ENCODE measurements at regions not wholly inside any gene's neighbourhood (a gene's known extent, or its start where the extent isn't known, plus 50 kb on each side); places are given as distances from the start of the nearest gene placed in this dataset.

DNA sequence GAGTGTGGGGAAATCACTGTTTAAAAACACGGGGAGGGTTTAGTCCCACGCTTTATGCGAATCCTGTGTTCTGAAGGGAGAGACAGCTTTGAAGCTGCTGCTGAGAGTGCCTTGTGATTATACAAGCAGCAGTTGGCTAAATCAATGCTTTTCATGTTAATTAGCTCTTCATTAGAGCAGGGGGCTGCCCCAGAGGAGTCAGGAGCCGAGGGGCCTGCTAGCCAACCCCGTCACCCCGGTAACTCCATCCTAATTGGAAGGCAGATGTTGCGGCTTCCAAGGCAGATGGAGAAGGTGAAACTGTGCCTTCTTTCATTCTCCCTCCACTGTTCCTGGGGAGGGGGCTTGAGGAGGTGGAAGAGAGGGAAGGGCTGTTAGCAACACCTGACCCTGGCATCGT lies 92.4 kb upstream of the ANKRD34C start:
- Histone ChIP-seq H3K79me2 (ENCODE audit: insufficient read depth) (no peaks in the 10 kb centered on the region), H2AFZ (ENCODE audit: low read depth) (no peak overlapping the region), H3K4me1 (ENCODE audit: control insufficient read depth in 1 of 2, insufficient read depth in 2 of 2, low read depth in 1 of 2, low read length in 1 of 2) (no peaks in the 10 kb centered on the region; a peak in 1 of 4 replicates), H3K9me2 (no peaks in the 10 kb centered on the region), H3F3A (replicated peaks; ENCODE audit: insufficient read depth) (no peaks in the 10 kb centered on the region), H3K27ac (ENCODE audit: low read depth in 2 of 2, low read length in 1 of 2) (no peak overlapping the region), H4K20me1 (ENCODE audit: insufficient read depth) (no peaks in the 10 kb centered on the region), H3K27me3 (ENCODE audit: insufficient read depth) (0 out of 2 replicates have a peak, but pooled peaks cover 5% of the 10 kb centered on the region), H3K36me3 (replicated peaks in 1 of 2; ENCODE audit: control insufficient read depth in 1 of 2, insufficient read depth in 2 of 2, low read length in 1 of 2) (no peaks in the 10 kb centered on the region), H3K4me3 (ENCODE audit: low read depth in 2 of 2, low read length in 1 of 2) (no peak overlapping the region), H3K9me3 (no peaks in the 10 kb centered on the region), H3K9ac (no peak overlapping the region), H3K4me2 (no peak overlapping the region)
- no peak for DNase-seq
- ChIA-PET POLR2A (no interaction called here), CTCF (interaction anchor here (0.6 to 22.9 kb wide), 3 partner anchors 60 to 204 kb away, joined by 4 to 629 read pairs (median 4); no protein-coding TSS in a partner anchor)
- WGBS (ENCODE audit: low lambda C conversion rate), result 59% methylated on average over 8 of the region's 8 CpGs
- TF ChIP-seq RFX5 (IDR thresholded peaks at IDR 0.05; ENCODE audit: low read length) (no peak), CTCF (IDR thresholded peaks at IDR 0.05) (no peak), SMC3 (IDR thresholded peaks at IDR 0.05; ENCODE audit: low read depth, low read length) (no peak), MEF2A (IDR thresholded peaks at IDR 0.05; ENCODE audit: borderline replicate concordance, low read depth) (no peak), NFIC (IDR thresholded peaks at IDR 0.05; ENCODE audit: borderline replicate concordance) (no peak), RAD21 (IDR thresholded peaks at IDR 0.05; ENCODE audit: low read length) (no peak), POLR2AphosphoS5 (IDR thresholded peaks at IDR 0.05; ENCODE audit: low read depth, low read length) (no peak), PBX3 (IDR thresholded peaks at IDR 0.05) (no peak), CHD2 (IDR thresholded peaks at IDR 0.05; ENCODE audit: low read length, partially characterized antibody) (no peak), MXI1 (IDR thresholded peaks at IDR 0.05; ENCODE audit: low read depth, low read length) (no peak), FOXM1 (IDR thresholded peaks at IDR 0.05; ENCODE audit: low read depth) (no peak), RXRA (IDR thresholded peaks at IDR 0.05; ENCODE audit: borderline replicate concordance, low read depth) (no peak), JUND (IDR thresholded peaks at IDR 0.05) (no peak), TEAD4 (IDR thresholded peaks at IDR 0.05; ENCODE audit: borderline replicate concordance, insufficient read depth) (no peak), RCOR1 (IDR thresholded peaks at IDR 0.05; ENCODE audit: low read length) (no peak), NRF1 (IDR thresholded peaks at IDR 0.05; ENCODE audit: low read depth, low read length) (no peak), TCF12 (IDR thresholded peaks at IDR 0.05) (no peak), EZH2phosphoT487 (IDR thresholded peaks at IDR 0.05; ENCODE audit: borderline replicate concordance, low read depth) (no peak)

- H3K27me3 ChIP-seq (ENCODE audit: insufficient read depth), result 0 out of 2 replicates have a peak, but pooled peaks cover 5% of the 10 kb centered on the region
- no peak overlapping the region for H3K9ac ChIP-seq
- CTCF ChIA-PET, result interaction anchor here (5.1 to 22.9 kb wide), 3 partner anchors 15 to 278 kb away, joined by 53 to 629 read pairs (median 90); no protein-coding TSS in a partner anchor
- no peak overlapping the region for H3K4me2 ChIP-seq
- no peak overlapping the region for H2AFZ ChIP-seq (ENCODE audit: low read depth)
- no peaks in the 10 kb centered on the region for H3F3A ChIP-seq (replicated peaks; ENCODE audit: insufficient read depth)
- no peaks in the 10 kb centered on the region for H3K9me2 ChIP-seq
- no peaks in the 10 kb centered on the region for H3K9me3 ChIP-seq
- no peaks in the 10 kb centered on the region for H3K36me3 ChIP-seq (replicated peaks in 1 of 2; ENCODE audit: control insufficient read depth in 1 of 2, insufficient read depth in 2 of 2, low read length in 1 of 2)
- H4K20me1 ChIP-seq (ENCODE audit: insufficient read depth), result no peaks in the 10 kb centered on the region
- no peaks in the 10 kb centered on the region; a peak in 1 of 4 replicates for H3K4me1 ChIP-seq (ENCODE audit: control insufficient read depth in 1 of 2, insufficient read depth in 2 of 2, low read depth in 1 of 2, low read length in 1 of 2)
- no peak for DNase-seq
- no peak overlapping the region for H3K27ac ChIP-seq (ENCODE audit: low read depth in 2 of 2, low read length in 1 of 2)
- WGBS (ENCODE audit: low lambda C conversion rate), result 67% methylated on average over 8 of the region's 8 CpGs
- no peak overlapping the region for H3K4me3 ChIP-seq (ENCODE audit: low read depth in 2 of 2, low read length in 1 of 2)
- POLR2A ChIA-PET, result no interaction called here
- H3K79me2 ChIP-seq (ENCODE audit: insufficient read depth), result no peaks in the 10 kb centered on the region
- TF ChIP-seq, protein P1, sequence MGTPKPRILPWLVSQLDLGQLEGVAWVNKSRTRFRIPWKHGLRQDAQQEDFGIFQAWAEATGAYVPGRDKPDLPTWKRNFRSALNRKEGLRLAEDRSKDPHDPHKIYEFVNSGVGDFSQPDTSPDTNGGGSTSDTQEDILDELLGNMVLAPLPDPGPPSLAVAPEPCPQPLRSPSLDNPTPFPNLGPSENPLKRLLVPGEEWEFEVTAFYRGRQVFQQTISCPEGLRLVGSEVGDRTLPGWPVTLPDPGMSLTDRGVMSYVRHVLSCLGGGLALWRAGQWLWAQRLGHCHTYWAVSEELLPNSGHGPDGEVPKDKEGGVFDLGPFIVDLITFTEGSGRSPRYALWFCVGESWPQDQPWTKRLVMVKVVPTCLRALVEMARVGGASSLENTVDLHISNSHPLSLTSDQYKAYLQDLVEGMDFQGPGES (IDR thresholded peaks at IDR 0.05; ENCODE audit: low read depth, low read length), result no peak
- TF ChIP-seq, protein P2, sequence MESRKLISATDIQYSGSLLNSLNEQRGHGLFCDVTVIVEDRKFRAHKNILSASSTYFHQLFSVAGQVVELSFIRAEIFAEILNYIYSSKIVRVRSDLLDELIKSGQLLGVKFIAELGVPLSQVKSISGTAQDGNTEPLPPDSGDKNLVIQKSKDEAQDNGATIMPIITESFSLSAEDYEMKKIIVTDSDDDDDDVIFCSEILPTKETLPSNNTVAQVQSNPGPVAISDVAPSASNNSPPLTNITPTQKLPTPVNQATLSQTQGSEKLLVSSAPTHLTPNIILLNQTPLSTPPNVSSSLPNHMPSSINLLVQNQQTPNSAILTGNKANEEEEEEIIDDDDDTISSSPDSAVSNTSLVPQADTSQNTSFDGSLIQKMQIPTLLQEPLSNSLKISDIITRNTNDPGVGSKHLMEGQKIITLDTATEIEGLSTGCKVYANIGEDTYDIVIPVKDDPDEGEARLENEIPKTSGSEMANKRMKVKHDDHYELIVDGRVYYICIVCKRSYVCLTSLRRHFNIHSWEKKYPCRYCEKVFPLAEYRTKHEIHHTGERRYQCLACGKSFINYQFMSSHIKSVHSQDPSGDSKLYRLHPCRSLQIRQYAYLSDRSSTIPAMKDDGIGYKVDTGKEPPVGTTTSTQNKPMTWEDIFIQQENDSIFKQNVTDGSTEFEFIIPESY (IDR thresholded peaks at IDR 0.05; ENCODE audit: borderline replicate concordance, low read depth), result no peak
- TF ChIP-seq TEAD4 (IDR thresholded peaks at IDR 0.05; ENCODE audit: borderline replicate concordance, insufficient read depth), result no peak
- TF ChIP-seq GATA2 (CRISPR knock-in tag; IDR thresholded peaks at IDR 0.05), result no peak
- TF ChIP-seq YY1 (IDR thresholded peaks at IDR 0.05; ENCODE audit: low read depth), result no peak
- no peak for TF ChIP-seq JUND (IDR thresholded peaks at IDR 0.05)
- no peak for TF ChIP-seq SIN3A (IDR thresholded peaks at IDR 0.05; ENCODE audit: borderline replicate concordance, low read depth, low read length)
- TF ChIP-seq RFX5 (IDR thresholded peaks at IDR 0.05; ENCODE audit: low read length), result no peak
- no peak for TF ChIP-seq FOXM1 (IDR thresholded peaks at IDR 0.05; ENCODE audit: low read depth)
These were observed 95.9 kb upstream of the ANKRD34C start for GRCh38 chr15:79186616-79187015.
